ENCODE measurements at regions not wholly inside any gene's neighbourhood (a gene's known extent, or its start where the extent isn't known, plus 50 kb on each side); places are given as distances from the start of the nearest gene placed in this dataset.

DNA sequence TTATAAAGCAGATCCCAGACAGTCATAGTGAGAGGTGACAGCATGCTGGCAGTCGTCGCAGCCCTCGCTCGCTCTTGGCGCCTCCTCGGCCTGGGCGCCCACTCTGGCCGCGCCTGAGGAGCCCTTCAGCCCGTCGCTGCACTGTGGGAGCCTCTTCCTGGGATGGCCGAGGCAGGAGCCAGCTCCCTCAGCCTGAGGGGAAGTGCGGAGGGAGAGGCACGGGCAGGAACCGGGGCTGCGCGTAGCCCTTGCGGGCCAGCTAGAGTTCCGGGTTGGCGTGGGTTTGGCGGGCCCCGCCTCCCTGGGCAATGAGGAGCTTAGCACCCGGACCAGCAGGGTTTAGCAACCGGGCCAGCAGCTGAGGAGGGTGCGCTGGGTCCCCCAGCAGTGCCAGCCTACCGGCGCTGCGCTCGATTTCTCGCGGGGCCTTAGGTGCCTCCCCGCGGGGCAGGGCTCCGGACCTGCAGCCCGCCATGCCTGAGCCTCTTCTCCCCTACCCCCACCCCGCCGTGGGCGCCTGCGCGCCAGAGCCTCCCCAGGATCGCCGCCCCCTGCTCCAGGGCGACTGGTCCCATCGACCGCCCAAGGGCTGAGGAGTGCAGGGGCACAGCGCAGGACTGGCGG lies 451.2 kb upstream of the DCN start:
- no peak for DNase-seq (ENCODE audit: extremely low spot score)
- Histone ChIP-seq H3K36me3 (ENCODE audit: insufficient read depth) (no peaks in the 10 kb centered on the region), H3K4me3 (ENCODE audit: low read depth, low read length) (no peak overlapping the region), H3K4me1 (ENCODE audit: insufficient read depth) (no peaks in the 10 kb centered on the region), H3K27ac (ENCODE audit: low read depth) (no peak overlapping the region)
- WGBS, result 97% methylated on average over 47 of the region's 47 CpGs

- Histone ChIP-seq H3K27ac (ENCODE audit: low read depth) (no peak overlapping the region), H3K4me3 (ENCODE audit: low read depth, low read length) (no peak overlapping the region), H3K4me1 (ENCODE audit: insufficient read depth) (no peaks in the 10 kb centered on the region), H3K36me3 (ENCODE audit: insufficient read depth) (no peaks in the 10 kb centered on the region)
- DNase-seq (ENCODE audit: extremely low spot score), result no peak
- WGBS, result 93% methylated on average over 3 of the region's 3 CpGs
Measured at GRCh38 chr12:91633206-91633605, 450.6 kb upstream of the DCN start.

DNA sequence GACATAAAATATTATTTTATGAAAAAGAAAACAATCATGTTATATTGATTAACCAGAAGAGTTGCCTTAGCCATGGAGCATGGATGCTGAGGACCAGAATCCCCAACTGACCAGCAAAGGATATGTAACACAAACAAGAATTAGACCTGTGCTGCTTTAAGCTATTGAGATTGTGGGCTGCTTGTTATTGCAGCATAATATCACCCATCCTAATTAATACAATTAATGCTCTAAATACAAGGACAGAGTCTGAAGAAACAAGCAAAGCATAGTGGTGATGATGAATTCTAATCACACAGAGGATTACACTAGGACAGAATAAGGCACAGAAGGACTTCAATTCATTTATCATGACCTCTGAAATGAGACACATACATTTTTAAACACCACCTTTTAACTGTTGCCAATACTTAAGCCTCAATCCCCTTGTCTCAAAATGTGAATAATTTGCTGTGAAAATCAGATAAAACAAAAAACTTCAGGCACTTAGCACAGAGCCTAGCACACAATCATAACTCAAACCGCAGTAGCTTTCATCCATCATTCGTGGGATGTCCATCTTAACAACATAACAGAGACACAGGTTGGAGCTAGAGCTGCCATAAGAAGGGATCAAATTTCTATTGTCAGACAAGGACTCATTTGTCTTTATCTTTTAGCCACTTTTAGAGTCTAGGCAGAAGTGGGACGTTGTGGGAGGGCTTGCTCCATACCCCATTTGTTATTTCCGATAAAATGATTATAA lies 449.6 kb upstream of the DCN start:
- Histone ChIP-seq H3K27ac (ENCODE audit: low read depth) (no peak overlapping the region), H3K4me1 (ENCODE audit: insufficient read depth) (no peaks in the 10 kb centered on the region), H3K36me3 (ENCODE audit: insufficient read depth) (no peaks in the 10 kb centered on the region), H3K4me3 (ENCODE audit: low read depth, low read length) (no peak overlapping the region)
- no peak for DNase-seq (ENCODE audit: extremely low spot score)
- 93% methylated on average over 4 of the region's 4 CpGs for WGBS

GRCh38 chr12:91630596-91631293 lies 448.1 kb upstream of the DCN start:
- DNase-seq (ENCODE audit: extremely low spot score), result no peak
- Histone ChIP-seq H3K27ac (ENCODE audit: low read depth) (no peak overlapping the region), H3K4me3 (ENCODE audit: low read depth, low read length) (no peak overlapping the region), H3K4me1 (ENCODE audit: insufficient read depth) (no peaks in the 10 kb centered on the region), H3K36me3 (ENCODE audit: insufficient read depth) (no peaks in the 10 kb centered on the region)
- 77% methylated on average over 3 of the region's 3 CpGs for WGBS

GRCh38 chr12:91630083-91630482 lies 447.5 kb upstream of the DCN start:
- no peak for DNase-seq (ENCODE audit: extremely low spot score)
- Histone ChIP-seq H3K27ac (ENCODE audit: low read depth) (no peak overlapping the region), H3K36me3 (ENCODE audit: insufficient read depth) (no peaks in the 10 kb centered on the region), H3K4me1 (ENCODE audit: insufficient read depth) (no peaks in the 10 kb centered on the region), H3K4me3 (ENCODE audit: low read depth, low read length) (no peak overlapping the region)
- WGBS, result 81% methylated on average over 5 of the region's 5 CpGs

DNA sequence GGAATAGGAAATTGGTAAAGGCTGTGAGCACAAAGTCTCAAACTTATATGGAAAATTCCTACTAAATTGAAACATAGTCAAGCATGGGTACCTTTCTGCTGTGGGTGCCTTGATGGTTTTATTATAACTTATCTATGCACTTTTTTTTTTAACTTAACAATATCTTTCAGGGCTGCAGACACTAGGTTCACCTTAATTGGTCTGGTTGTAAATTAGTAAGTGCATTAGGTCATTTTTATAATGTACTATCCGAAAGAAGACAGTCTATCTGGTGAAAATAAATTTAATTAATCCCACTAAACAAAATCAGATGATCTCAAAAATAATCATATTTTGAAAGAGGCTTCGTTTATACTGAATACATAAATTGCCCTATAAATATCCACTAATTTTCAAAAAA lies 446.8 kb upstream of the DCN start:
- WGBS, result 88% methylated on average over 2 of the region's 2 CpGs
- DNase-seq (ENCODE audit: extremely low spot score), result no peak
- no peak overlapping the region for H3K27ac ChIP-seq (ENCODE audit: low read depth)
- H3K36me3 ChIP-seq (ENCODE audit: insufficient read depth), result no peaks in the 10 kb centered on the region
- no peaks in the 10 kb centered on the region for H3K4me1 ChIP-seq (ENCODE audit: insufficient read depth)
- H3K4me3 ChIP-seq (ENCODE audit: low read depth, low read length), result no peak overlapping the region

- Histone ChIP-seq H3K27ac (ENCODE audit: low read depth) (no peak overlapping the region), H3K4me3 (ENCODE audit: low read depth, low read length) (no peak overlapping the region), H3K36me3 (ENCODE audit: insufficient read depth) (no peaks in the 10 kb centered on the region), H3K4me1 (ENCODE audit: insufficient read depth) (no peaks in the 10 kb centered on the region)
- no peak for DNase-seq (ENCODE audit: extremely low spot score)
- 66% methylated on average over 2 of the region's 2 CpGs for WGBS
Measured at GRCh38 chr12:91628656-91629055, 446.0 kb upstream of the DCN start.

DNA sequence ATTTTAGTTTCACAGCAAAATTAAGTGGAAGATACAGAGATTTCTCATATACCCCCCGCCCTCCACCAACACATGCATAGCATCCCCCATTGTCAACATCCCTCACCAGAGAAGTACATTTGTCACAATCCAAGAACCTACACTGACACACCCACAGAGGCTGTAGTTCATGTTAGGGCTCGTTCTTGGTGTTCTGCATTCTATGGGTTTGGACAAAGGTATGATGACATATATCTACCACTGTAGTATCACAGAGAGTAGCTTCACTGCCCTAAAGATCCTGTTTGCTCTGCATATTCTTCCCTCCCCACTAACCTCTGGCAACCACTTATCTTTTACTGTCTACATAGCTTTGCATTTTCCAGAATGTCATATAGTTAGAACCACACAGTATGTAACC lies 444.6 kb upstream of the DCN start:
- Histone ChIP-seq H3K4me3 (ENCODE audit: low read depth, low read length) (no peak overlapping the region), H3K4me1 (ENCODE audit: insufficient read depth) (peaks cover 1% of the 10 kb centered on the region), H3K36me3 (ENCODE audit: insufficient read depth) (no peaks in the 10 kb centered on the region), H3K27ac (ENCODE audit: low read depth) (no peak overlapping the region)
- 91% methylated on average over 2 of the region's 2 CpGs for WGBS
- DNase-seq (ENCODE audit: extremely low spot score), result no peak

DNA sequence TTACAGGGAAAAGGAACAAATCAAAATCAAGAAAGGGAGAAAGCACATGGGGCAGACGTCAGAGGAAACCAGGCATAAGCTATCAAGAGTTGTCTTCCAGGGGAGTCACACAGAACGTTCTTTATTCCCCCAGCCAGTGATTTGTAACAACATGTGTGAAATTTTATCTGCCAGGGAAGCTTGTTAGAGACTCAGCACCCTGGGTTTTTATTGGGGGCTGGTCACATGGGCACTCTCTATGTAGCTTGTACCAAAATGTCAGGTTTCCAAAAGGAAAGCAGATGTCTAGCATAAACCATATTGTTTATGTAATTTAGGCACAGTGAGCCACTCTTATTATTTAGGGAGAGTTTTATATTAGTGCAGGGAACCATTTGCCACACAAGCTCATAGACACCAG lies 440.4 kb upstream of the DCN start:
- DNase-seq (ENCODE audit: extremely low spot score), result no peak
- no peak overlapping the region for H3K27ac ChIP-seq (ENCODE audit: low read depth)
- 44% methylated on average over 2 of the region's 2 CpGs for WGBS
- H3K36me3 ChIP-seq (ENCODE audit: insufficient read depth), result no peaks in the 10 kb centered on the region
- H3K4me3 ChIP-seq (ENCODE audit: low read depth, low read length), result no peak overlapping the region
- peaks cover 1% of the 10 kb centered on the region for H3K4me1 ChIP-seq (ENCODE audit: insufficient read depth)

GRCh38 chr12:91622037-91622436 lies 439.4 kb upstream of the DCN start:
- Histone ChIP-seq H3K4me3 (ENCODE audit: low read depth, low read length) (no peak overlapping the region), H3K4me1 (ENCODE audit: insufficient read depth) (peaks cover 1% of the 10 kb centered on the region), H3K36me3 (ENCODE audit: insufficient read depth) (no peaks in the 10 kb centered on the region), H3K27ac (ENCODE audit: low read depth) (no peak overlapping the region)
- 62% methylated on average over 2 of the region's 2 CpGs for WGBS
- DNase-seq (ENCODE audit: extremely low spot score), result no peak

DNA sequence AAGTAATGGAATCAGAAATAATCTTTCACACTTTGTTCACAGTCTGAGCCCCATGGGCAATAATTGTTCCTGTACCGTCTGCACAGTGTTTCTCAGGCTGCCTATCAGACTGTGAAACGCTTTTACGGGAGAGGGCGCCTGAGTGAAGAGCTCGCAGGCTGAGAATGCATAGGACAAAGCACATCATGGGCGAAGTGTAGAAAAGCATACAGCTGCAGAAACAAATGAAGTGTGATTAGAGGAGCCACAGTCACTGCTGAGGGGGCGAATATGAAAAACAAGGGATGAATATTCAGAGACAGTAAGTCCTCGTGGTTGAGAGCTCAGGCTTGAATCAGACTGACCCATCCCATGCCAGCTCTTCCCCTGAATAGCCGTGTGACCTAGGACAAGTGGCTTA lies 438.4 kb upstream of the DCN start:
- no peak overlapping the region for H3K4me3 ChIP-seq (ENCODE audit: low read depth, low read length)
- H3K27ac ChIP-seq (ENCODE audit: low read depth), result no peak overlapping the region
- 59% methylated on average over 9 of the region's 9 CpGs for WGBS
- H3K4me1 ChIP-seq (ENCODE audit: insufficient read depth), result peaks cover 1% of the 10 kb centered on the region
- H3K36me3 ChIP-seq (ENCODE audit: insufficient read depth), result no peaks in the 10 kb centered on the region
- no peak for DNase-seq (ENCODE audit: extremely low spot score)

DNA sequence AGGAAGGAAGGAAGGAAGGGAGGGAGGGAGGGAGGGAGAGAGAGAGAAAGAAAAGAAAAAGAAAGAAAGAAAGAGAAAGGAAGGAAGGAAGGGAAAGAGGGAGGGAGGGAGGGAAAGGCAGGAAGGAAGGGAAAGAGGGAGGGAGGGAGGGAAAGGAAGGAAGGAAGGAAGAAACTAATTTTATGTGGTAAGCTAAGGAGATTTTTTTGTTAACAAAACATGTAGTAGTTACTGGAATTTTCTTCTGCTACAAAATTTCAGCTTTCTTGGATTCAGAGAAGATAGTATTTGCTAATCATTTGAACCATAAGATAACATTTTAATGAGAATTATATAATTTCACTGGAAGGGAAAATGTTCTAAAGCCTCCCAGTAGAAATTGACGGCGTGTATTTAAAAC lies 437.8 kb upstream of the DCN start:
- Histone ChIP-seq H3K36me3 (ENCODE audit: insufficient read depth) (no peaks in the 10 kb centered on the region), H3K27ac (ENCODE audit: low read depth) (no peak overlapping the region), H3K4me3 (ENCODE audit: low read depth, low read length) (no peak overlapping the region), H3K4me1 (ENCODE audit: insufficient read depth) (peaks cover 1% of the 10 kb centered on the region)
- DNase-seq (ENCODE audit: extremely low spot score), result no peak
- WGBS, result 66% methylated on average over 2 of the region's 2 CpGs

GRCh38 chr12:91618281-91618680 lies 435.7 kb upstream of the DCN start:
- Histone ChIP-seq H3K27ac (ENCODE audit: low read depth) (no peak overlapping the region), H3K4me3 (ENCODE audit: low read depth, low read length) (no peak overlapping the region)
- WGBS, result 91% methylated on average over 2 of the region's 2 CpGs

DNA sequence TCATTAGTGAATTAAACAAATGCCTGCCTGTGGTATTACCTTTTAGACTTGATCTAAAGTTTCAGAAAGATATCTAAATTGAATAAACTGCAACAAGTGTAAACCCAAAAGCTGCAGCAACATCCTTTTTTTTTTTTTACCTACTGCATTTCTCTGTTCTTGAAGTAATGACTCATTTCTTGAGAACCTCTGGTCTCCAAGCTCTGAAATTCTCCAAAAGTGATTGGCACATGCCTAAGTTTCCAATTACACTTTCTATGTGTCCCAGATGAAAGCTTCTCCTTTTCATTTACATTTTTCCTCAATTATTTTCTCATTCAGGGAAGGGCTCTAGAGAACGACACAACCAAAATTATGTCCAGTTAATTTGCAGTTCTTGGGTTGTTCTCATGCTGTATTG lies 435.2 kb upstream of the DCN start:
- Histone ChIP-seq H3K36me3 (ENCODE audit: insufficient read depth) (no peaks in the 10 kb centered on the region), H3K4me3 (ENCODE audit: low read depth, low read length) (no peak overlapping the region), H3K27ac (ENCODE audit: low read depth) (no peak overlapping the region), H3K4me1 (ENCODE audit: insufficient read depth) (no peaks in the 10 kb centered on the region)
- DNase-seq (ENCODE audit: extremely low spot score), result no peak
- WGBS, result 90% methylated on average over 1 of the region's 1 CpG

More at GRCh38 chr12:91618281-91618680, 435.7 kb upstream of the DCN start:
- no peak for DNase-seq (ENCODE audit: extremely low spot score)
- H3K4me1 ChIP-seq (ENCODE audit: insufficient read depth), result peaks cover 1% of the 10 kb centered on the region
- H3K36me3 ChIP-seq (ENCODE audit: insufficient read depth), result no peaks in the 10 kb centered on the region
